ENCODE measurements at regions not wholly inside any gene's neighbourhood (a gene's known extent, or its start where the extent isn't known, plus 50 kb on each side); places are given as distances from the start of the nearest gene placed in this dataset.

DNA sequence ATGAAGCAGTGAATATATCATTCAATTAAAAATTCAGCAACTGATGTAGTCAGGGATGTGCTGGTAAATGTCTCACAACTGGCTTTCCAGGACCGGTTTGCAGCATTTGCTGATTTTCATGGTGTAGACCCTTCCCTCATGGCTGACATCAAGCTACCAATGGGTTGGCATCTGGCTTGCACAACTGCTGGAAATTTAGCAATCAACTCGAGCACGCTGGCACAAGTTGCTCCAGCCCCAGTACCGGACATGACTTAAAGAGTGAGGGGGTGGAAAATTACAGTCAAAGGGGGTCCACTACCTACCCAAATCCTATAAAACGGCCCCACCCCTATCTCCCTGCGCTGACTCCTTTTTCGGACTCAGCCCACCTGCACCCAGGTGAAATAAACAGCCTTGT, 198.4 kb upstream of the NRP1 start:
- no peak overlapping the region for H3K4me3 ChIP-seq (ENCODE audit: low read depth, low read length)
- no peaks in the 10 kb centered on the region for H3K27me3 ChIP-seq (ENCODE audit: control insufficient read depth, insufficient read depth, low read length)
- H3K27ac ChIP-seq (ENCODE audit: low read depth, low read length) = no peak overlapping the region
- no peaks in the 10 kb centered on the region for H3K36me3 ChIP-seq (ENCODE audit: control insufficient read depth, insufficient read depth, low read length)
- H3K9me3 ChIP-seq (ENCODE audit: control insufficient read depth, insufficient read depth, low read depth, low read length) = peaks cover 12% of the 10 kb centered on the region
- H3K9ac ChIP-seq (ENCODE audit: low read length) = no peak overlapping the region
- H3K4me1 ChIP-seq (ENCODE audit: control insufficient read depth, insufficient read depth, low read length) = peaks cover 12% of the 10 kb centered on the region

DNA sequence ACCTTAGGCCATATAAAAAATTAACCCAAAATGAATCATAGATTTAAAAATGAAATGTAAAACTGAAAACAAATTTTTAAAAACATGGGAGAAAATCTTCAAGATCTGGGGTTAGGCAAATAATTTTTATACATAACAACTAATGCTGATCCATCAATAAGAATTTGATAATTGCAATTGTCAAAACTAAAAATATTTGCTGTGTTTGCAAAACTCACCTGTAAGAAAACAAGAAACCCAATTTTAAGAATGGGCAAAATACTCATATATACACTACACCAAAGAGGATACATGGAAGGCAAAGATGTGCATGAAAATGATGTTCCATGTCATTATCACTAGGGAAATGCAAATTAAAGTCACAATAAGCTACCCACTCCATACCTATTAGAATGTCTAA, 194.8 kb upstream of the NRP1 start:
- no peaks in the 10 kb centered on the region for H3K36me3 ChIP-seq (ENCODE audit: control insufficient read depth, insufficient read depth, low read length)
- no peaks in the 10 kb centered on the region for H3K27me3 ChIP-seq (ENCODE audit: control insufficient read depth, insufficient read depth, low read length)

DNA sequence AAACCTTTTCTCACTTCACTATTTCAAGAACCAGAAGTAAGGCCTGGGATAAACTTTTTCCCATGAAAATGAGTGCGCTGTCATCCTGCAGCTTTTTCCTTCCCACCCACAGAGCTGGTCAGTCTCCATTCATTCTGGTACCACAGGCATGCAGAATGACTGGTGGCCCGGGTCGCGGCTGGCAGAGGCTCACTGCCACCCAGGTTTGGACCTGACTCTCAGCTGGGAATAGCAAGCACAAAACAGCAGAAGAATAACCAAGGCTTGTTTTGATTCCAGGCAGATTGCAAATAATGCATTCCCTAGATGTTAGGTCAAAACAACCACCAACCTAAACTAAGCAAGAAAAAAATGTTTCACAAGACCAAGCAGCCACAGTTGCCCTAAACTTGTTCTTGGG, 190.5 kb upstream of the NRP1 start:
- no peaks in the 10 kb centered on the region for H3K27me3 ChIP-seq (ENCODE audit: control insufficient read depth, insufficient read depth, low read length)
- H3K4me1 ChIP-seq (ENCODE audit: control insufficient read depth, insufficient read depth, low read length) = peaks cover 4% of the 10 kb centered on the region; the same call in 1 of the 2 replicates
- H3K27ac ChIP-seq (ENCODE audit: low read depth, low read length) = no peak overlapping the region
- no peak overlapping the region for H3K9ac ChIP-seq (ENCODE audit: low read length)
- H3K36me3 ChIP-seq (ENCODE audit: control insufficient read depth, insufficient read depth, low read length) = no peaks in the 10 kb centered on the region
- H3K9me3 ChIP-seq (ENCODE audit: control insufficient read depth, insufficient read depth, low read depth, low read length) = peaks cover 4% of the 10 kb centered on the region; the same call in 1 of the 2 replicates
- H3K4me3 ChIP-seq (ENCODE audit: low read depth, low read length) = no peak overlapping the region

More for the DNA sequence above, 194.8 kb upstream of the NRP1 start:
- H3K9ac ChIP-seq (ENCODE audit: low read length) = no peak overlapping the region
- H3K27ac ChIP-seq (ENCODE audit: low read depth, low read length) = no peak overlapping the region
- peaks cover 6% of the 10 kb centered on the region for H3K4me1 ChIP-seq (ENCODE audit: control insufficient read depth, insufficient read depth, low read length)
- peaks cover 12% of the 10 kb centered on the region for H3K9me3 ChIP-seq (ENCODE audit: control insufficient read depth, insufficient read depth, low read depth, low read length)
- H3K4me3 ChIP-seq (ENCODE audit: low read depth, low read length) = no peak overlapping the region

DNA sequence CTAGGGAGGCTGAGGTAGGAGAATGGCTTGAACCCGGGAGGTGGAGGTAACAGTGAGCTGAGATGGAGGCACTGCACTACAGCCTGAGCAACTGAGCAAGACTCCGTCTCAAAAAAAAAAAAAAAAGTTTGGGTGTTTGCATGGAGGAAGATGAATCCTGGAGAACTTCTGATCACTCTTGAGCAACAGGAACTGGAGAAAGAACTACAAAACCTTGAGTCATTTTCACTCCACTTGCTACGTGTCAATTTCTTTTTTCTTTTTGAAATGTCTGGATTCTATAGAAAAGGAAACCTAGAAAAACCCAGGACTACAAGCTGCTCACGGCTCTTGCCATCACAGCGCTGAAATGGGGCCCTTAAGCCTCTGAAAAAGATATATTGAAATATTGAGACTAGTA, 189.6 kb upstream of the NRP1 start:
- Histone ChIP-seq H3K27me3 (ENCODE audit: control insufficient read depth, insufficient read depth, low read length) (no peaks in the 10 kb centered on the region), H3K36me3 (ENCODE audit: control insufficient read depth, insufficient read depth, low read length) (no peaks in the 10 kb centered on the region), H3K4me3 (ENCODE audit: low read depth, low read length) (no peak overlapping the region), H3K9ac (ENCODE audit: low read length) (no peak overlapping the region), H3K4me1 (ENCODE audit: control insufficient read depth, insufficient read depth, low read length) (peaks cover 11% of the 10 kb centered on the region), H3K27ac (ENCODE audit: low read depth, low read length) (no peak overlapping the region), H3K9me3 (ENCODE audit: control insufficient read depth, insufficient read depth, low read depth, low read length) (no peaks in the 10 kb centered on the region)

DNA sequence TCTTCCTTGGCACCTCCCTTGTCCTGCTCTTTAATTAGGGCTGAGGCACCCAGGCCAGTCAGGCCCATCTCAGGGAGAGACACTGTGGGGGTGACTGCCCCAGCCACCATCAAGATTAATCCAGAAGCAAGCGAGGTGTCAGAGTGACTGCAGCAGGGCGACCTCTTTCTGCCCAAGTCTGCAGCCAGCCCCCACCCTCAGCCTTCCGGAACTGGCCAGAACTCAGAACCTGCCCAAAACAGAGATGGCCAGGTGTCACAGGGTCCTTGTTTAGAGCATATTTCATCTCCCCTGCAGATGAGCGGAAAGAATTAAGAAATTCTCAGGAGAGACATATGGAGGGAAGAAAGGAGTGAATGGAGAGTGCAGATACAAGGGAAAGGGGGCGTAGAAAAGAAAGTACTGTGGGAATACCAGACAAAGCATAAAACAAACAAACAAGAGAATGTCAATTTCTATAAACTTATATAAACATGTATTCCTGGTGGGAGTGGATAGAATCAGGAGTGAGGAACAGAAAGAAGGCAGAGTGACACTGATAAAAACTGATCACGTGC, 188.8 kb upstream of the NRP1 start:
- Histone ChIP-seq H3K4me1 (ENCODE audit: control insufficient read depth, insufficient read depth, low read length) (peaks cover 16% of the 10 kb centered on the region), H3K4me3 (ENCODE audit: low read depth, low read length) (no peak overlapping the region), H3K27me3 (ENCODE audit: control insufficient read depth, insufficient read depth, low read length) (no peaks in the 10 kb centered on the region), H3K9me3 (ENCODE audit: control insufficient read depth, insufficient read depth, low read depth, low read length) (no peaks in the 10 kb centered on the region), H3K27ac (ENCODE audit: low read depth, low read length) (no peak overlapping the region), H3K9ac (ENCODE audit: low read length) (no peak overlapping the region), H3K36me3 (ENCODE audit: control insufficient read depth, insufficient read depth, low read length) (no peaks in the 10 kb centered on the region)

DNA sequence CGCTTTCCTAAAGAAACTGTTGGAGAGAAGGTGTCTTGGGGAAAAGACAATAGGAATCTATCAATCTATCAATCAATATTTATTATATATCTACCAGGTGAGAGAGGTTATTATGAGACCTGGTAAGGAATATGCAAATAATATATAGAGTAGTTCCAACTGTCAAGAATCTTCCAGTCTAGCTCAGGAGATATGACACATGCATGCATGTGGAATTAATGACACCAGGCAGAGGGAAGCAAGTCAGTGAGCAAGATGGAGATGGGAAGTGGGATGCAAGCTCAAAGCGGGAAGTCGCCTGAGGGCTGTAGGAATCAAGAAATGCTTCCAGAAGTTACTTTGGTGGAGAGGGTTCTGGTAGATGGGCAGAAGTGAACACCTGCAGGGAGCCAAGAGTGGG, 187.4 kb upstream of the NRP1 start:
- no peak overlapping the region for H3K4me3 ChIP-seq (ENCODE audit: low read depth, low read length)
- H3K36me3 ChIP-seq (ENCODE audit: control insufficient read depth, insufficient read depth, low read length) = no peaks in the 10 kb centered on the region
- no peak overlapping the region for H3K27ac ChIP-seq (ENCODE audit: low read depth, low read length)
- no peaks in the 10 kb centered on the region for H3K27me3 ChIP-seq (ENCODE audit: control insufficient read depth, insufficient read depth, low read length)
- H3K9ac ChIP-seq (ENCODE audit: low read length) = no peak overlapping the region
- no peaks in the 10 kb centered on the region for H3K9me3 ChIP-seq (ENCODE audit: control insufficient read depth, insufficient read depth, low read depth, low read length)
- H3K4me1 ChIP-seq (ENCODE audit: control insufficient read depth, insufficient read depth, low read length) = peaks cover 16% of the 10 kb centered on the region

DNA sequence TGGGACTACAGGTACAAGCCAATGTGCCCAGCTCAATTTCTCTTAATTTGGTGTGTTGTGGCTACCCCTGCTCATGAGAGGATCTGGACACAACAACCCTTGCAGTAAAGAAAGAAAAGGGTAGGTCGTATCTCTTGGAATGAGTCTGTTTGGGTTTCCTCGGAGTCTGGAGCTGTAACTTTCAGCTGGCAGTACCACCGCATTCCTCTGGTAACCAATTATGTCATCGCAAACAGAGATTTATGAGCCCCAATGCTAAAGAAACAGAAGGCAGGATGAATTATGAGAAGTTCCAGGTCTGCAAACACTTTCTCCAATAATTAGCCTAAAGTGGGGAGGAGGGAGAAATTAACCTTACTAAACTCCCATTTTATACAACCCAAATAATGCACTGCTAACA, 186.6 kb upstream of the NRP1 start:
- H3K27me3 ChIP-seq (ENCODE audit: control insufficient read depth, insufficient read depth, low read length) = no peaks in the 10 kb centered on the region
- H3K36me3 ChIP-seq (ENCODE audit: control insufficient read depth, insufficient read depth, low read length) = no peaks in the 10 kb centered on the region
- no peak overlapping the region for H3K4me3 ChIP-seq (ENCODE audit: low read depth, low read length)
- H3K9me3 ChIP-seq (ENCODE audit: control insufficient read depth, insufficient read depth, low read depth, low read length) = no peaks in the 10 kb centered on the region
- no peak overlapping the region for H3K9ac ChIP-seq (ENCODE audit: low read length)
- H3K27ac ChIP-seq (ENCODE audit: low read depth, low read length) = no peak overlapping the region
- H3K4me1 ChIP-seq (ENCODE audit: control insufficient read depth, insufficient read depth, low read length) = peaks cover 16% of the 10 kb centered on the region

DNA sequence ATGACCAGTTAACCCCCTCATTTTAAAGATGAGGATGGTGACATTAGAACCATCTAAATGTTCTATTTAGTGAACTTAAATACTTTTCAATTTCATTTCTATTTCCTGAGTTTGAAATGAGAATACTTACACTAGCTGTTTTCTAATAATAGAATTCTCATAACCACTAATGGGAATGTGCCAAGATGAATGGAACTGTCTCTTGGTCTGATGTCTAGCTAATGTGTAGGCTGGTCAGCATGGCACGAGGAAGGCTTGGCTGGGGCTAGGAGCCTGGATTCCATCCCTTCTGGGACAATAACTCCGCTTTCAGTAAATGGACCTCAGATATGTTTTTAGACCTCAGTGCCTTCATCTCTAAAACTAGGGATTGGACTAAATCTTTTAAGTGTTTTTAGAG, 185.8 kb upstream of the NRP1 start:
- Histone ChIP-seq H3K27me3 (ENCODE audit: control insufficient read depth, insufficient read depth, low read length) (no peaks in the 10 kb centered on the region), H3K36me3 (ENCODE audit: control insufficient read depth, insufficient read depth, low read length) (no peaks in the 10 kb centered on the region), H3K4me3 (ENCODE audit: low read depth, low read length) (no peak overlapping the region), H3K9me3 (ENCODE audit: control insufficient read depth, insufficient read depth, low read depth, low read length) (no peaks in the 10 kb centered on the region), H3K4me1 (ENCODE audit: control insufficient read depth, insufficient read depth, low read length) (peaks cover 16% of the 10 kb centered on the region), H3K27ac (ENCODE audit: low read depth, low read length) (no peak overlapping the region), H3K9ac (ENCODE audit: low read length) (no peak overlapping the region)

DNA sequence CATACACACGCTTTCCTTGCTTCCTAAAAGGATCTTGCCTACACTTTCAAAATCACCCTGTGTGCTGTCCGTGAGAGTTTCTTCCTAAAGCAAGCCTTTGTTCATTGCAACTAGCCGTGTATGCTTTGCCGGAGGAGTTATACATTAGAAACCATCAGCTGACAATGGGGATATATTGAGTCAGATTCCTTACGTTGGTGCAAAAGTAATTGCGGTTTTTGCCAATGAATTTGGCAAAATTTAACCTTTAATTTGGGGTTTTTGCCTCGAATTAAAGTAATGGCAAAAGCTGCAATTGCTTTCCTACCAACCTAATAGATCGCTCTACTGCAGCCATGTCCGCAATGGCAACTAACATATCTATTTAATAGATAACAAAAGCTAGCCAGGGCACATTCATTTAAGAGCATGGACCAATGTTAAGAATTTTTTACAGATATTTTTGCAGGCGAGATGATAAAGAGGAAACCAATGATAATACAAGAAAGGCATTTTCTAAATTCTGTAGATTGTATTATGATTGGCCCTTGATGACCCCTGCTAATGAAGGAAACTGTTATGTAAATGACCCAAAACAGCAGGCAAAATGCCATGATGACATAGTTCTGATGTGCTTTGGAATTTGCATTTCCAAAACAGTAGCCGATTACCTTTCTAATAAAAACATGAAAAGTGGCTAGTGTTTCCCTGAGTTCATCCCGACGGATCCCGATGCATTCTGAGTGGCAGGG, 184.8 kb upstream of the NRP1 start:
- Histone ChIP-seq H3K9ac (ENCODE audit: low read length) (no peak overlapping the region), H3K27ac (ENCODE audit: low read depth, low read length) (no peak overlapping the region; the same call in 1 of the 2 replicates), H3K9me3 (ENCODE audit: control insufficient read depth, insufficient read depth, low read depth, low read length) (no peaks in the 10 kb centered on the region), H3K27me3 (ENCODE audit: control insufficient read depth, insufficient read depth, low read length) (no peaks in the 10 kb centered on the region), H3K4me1 (ENCODE audit: control insufficient read depth, insufficient read depth, low read length) (peaks cover 16% of the 10 kb centered on the region), H3K36me3 (ENCODE audit: control insufficient read depth, insufficient read depth, low read length) (no peaks in the 10 kb centered on the region), H3K4me3 (ENCODE audit: low read depth, low read length) (peak overlapping the region; percentile 11; the same call in 1 of the 2 replicates)

DNA sequence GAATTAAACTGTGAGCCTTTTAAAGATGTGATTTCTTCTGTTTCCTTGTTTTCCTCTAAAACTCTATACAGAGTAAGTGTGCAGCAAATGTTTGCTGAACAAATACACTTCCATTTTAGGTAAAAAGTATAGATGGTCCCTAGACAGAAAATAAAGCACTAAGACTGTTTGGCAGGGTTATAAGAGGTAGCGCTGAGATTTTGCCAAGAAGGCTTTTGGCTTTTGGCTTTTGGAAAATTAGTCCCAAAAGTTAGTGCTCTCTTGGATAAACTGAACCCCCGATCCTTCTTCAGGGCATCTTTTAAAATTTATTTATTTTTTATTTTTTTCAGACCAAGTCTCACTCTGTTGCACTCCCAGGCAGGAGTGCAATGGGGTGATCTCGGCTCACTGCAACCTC, 175.7 kb upstream of the NRP1 start:
- H3K36me3 ChIP-seq (ENCODE audit: control insufficient read depth, insufficient read depth, low read length) = no peaks in the 10 kb centered on the region
- peaks cover 14% of the 10 kb centered on the region for H3K4me1 ChIP-seq (ENCODE audit: control insufficient read depth, insufficient read depth, low read length)
- no peaks in the 10 kb centered on the region for H3K27me3 ChIP-seq (ENCODE audit: control insufficient read depth, insufficient read depth, low read length)
- H3K9ac ChIP-seq (ENCODE audit: low read length) = no peak overlapping the region
- no peak overlapping the region for H3K27ac ChIP-seq (ENCODE audit: low read depth, low read length)
- no peak overlapping the region for H3K4me3 ChIP-seq (ENCODE audit: low read depth, low read length)
- H3K9me3 ChIP-seq (ENCODE audit: control insufficient read depth, insufficient read depth, low read depth, low read length) = no peaks in the 10 kb centered on the region

DNA sequence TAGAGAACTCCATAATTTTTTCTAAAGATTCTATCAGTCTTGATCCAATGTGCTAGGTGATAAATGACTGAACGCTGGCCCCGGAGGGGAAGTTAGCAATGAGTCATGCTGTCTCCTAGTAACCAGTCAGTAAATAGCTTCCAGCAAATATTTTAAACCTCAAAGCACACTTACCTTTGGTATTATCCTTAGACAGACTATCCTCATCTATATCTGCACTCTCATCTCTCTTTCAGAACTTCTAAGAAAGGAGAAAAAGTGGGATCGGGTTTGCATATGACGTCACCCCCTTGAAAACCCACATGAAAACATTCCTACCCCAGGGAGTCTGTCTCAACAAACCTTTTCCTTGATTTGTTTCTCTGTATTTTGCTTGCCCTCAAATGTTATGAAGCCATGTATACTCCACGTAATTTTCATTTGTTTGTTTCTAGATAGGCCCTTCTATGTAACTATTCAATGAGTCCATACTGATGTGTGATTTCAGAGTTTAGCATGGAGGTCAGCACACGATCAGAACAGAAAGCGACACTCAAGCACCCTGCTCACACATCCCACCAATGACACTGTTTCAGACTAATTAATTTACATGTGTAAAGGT, 174.9 kb upstream of the NRP1 start:
- H3K27ac ChIP-seq (ENCODE audit: low read depth, low read length) = no peak overlapping the region
- H3K27me3 ChIP-seq (ENCODE audit: control insufficient read depth, insufficient read depth, low read length) = no peaks in the 10 kb centered on the region
- no peak overlapping the region for H3K9ac ChIP-seq (ENCODE audit: low read length)
- H3K4me1 ChIP-seq (ENCODE audit: control insufficient read depth, insufficient read depth, low read length) = peaks cover 14% of the 10 kb centered on the region
- no peak overlapping the region; the same call in 1 of the 2 replicates for H3K4me3 ChIP-seq (ENCODE audit: low read depth, low read length)
- no peaks in the 10 kb centered on the region for H3K36me3 ChIP-seq (ENCODE audit: control insufficient read depth, insufficient read depth, low read length)
- no peaks in the 10 kb centered on the region for H3K9me3 ChIP-seq (ENCODE audit: control insufficient read depth, insufficient read depth, low read depth, low read length)
